HCT116 (cell line): ENCODE measurements at regions not wholly inside any gene's neighbourhood (a gene's known extent, or its start where the extent isn't known, plus 50 kb on each side); places are given as distances from the start of the nearest gene placed in this dataset.
A peak's percentile ranks its signal among the peaks of the same experiment; 100 is the strongest.

ENCODE experiments used
- ATAC-seq: fragments of 200-7000 bp; cut with Tn5 transposase; 2 replicates; pipeline ENCODE4 v1.9.1; 2020; ENCODE audit warnings: mild to moderate bottlenecking, moderate library complexity
- BruUV-seq: library from RNA; stranded (reverse); fragments of 400-500 nt; replicated peaks from 2 replicates; lab custom pipeline; 2021; lab: Mats Ljungman, UMichigan
- CTCF ChIA-PET: fragments of 300-600 bp; sonication (Branson Sonifier 250); formaldehyde crosslinking; loops from one replicate; lab custom pipeline; 2021; ENCODE audit warnings: antibody characterized with exemption; lab: Charles Lee
- POLR2A ChIA-PET: fragments of 300-600, 350-600 bp; sonication (Branson Sonifier 250); formaldehyde crosslinking; loops from one replicate; lab custom pipeline; 2021; ENCODE audit warnings: antibody characterized with exemption; lab: Charles Lee
- RAD21 ChIA-PET, 2 experiments: fragments of 300-600 bp; sonication (Branson Sonifier 250); formaldehyde crosslinking; loops; one replicate each; lab custom pipeline; 2023; ENCODE audit warnings: low total read pairs in 2 of 2; ENCODE audit not compliant: uncharacterized antibody in 2 of 2, unreplicated experiment in 2 of 2, low non-redundant PET in 1 of 2; lab: Charles Lee
- DNase-seq: peaks from one replicate; pipeline ENCODE4 v3.0.0-alpha.2; 2010; ENCODE audit warnings: low read depth, low spot score
- H2AFZ ChIP-seq: fragments of 200-600 bp; shearing (Covaris generic), sonication (generic); 2 replicates; pipeline ENCODE4 v1.6.1; 2017; ENCODE audit warnings: low read depth, mixed run types, mixed read lengths, antibody characterized with exemption, low read length; ENCODE audit not compliant: poor library complexity, severe bottlenecking
- H3K27ac ChIP-seq: 2 replicates; pipeline ENCODE4 v1.5.1; 2012; ENCODE audit warnings: low read depth, low read length
- H3K27me3 ChIP-seq: fragments of 200-600 bp; sonication (generic); 2 replicates; pipeline ENCODE4 v1.6.1; 2016; ENCODE audit warnings: mixed run types, low read length, mixed read lengths; ENCODE audit not compliant: insufficient read depth
- H3K36me3 ChIP-seq, 2 experiments: fragments of 200-500 bp in 1 of 2; fragments of 200-600 bp in 1 of 2; sonication (Bioruptor generic) in 1 of 2; sonication (generic) in 1 of 2; 2 replicates each; pipeline versions ENCODE4 v1.5.1 to v1.6.1; 2014 to 2016; ENCODE audit warnings: low read length in 2 of 2, inconsistent platforms in 1 of 2, mixed read lengths in 1 of 2, mixed run types in 1 of 2; ENCODE audit not compliant: insufficient read depth in 2 of 2, control insufficient read depth in 1 of 2
- H3K4me1 ChIP-seq, 2 experiments: fragments of 200-600 bp in 1 of 2; sonication (generic) in 1 of 2; 2 replicates each; pipeline versions ENCODE4 v1.5.1 to v1.6.1; 2012 to 2017; ENCODE audit warnings: low read length in 2 of 2, inconsistent platforms in 1 of 2, mild to moderate bottlenecking in 1 of 2, mixed read lengths in 1 of 2, mixed run types in 1 of 2, moderate library complexity in 1 of 2; ENCODE audit not compliant: insufficient read depth in 2 of 2, control insufficient read depth in 1 of 2
- H3K4me2 ChIP-seq: fragments of 200-600 bp; sonication (generic); 2 replicates; pipeline ENCODE4 v1.6.1; 2017; ENCODE audit warnings: mixed run types, low read length, mixed read lengths
- H3K4me3 ChIP-seq, 2 experiments: fragments of 200-600 bp in 1 of 2; sonication (generic) in 1 of 2; replicated peaks in 1 of 2; 2 replicates each; pipeline ENCODE4 v1.5.1; 2011 to 2016; ENCODE audit warnings: low read length in 2 of 2, control low read depth in 1 of 2, low read depth in 1 of 2, mild to moderate bottlenecking in 1 of 2, mixed read lengths in 1 of 2, mixed run types in 1 of 2
- H3K79me2 ChIP-seq: fragments of 200-600 bp; sonication (generic); 2 replicates; pipeline ENCODE4 v1.6.1; 2017; ENCODE audit warnings: mild to moderate bottlenecking, mixed run types, low read length, moderate library complexity, mixed read lengths; ENCODE audit not compliant: insufficient read depth
- H3K9ac ChIP-seq: fragments of 200-600 bp; sonication (generic); 2 replicates; pipeline ENCODE4 v1.6.1; 2016; ENCODE audit warnings: low read length, mixed read lengths
- H3K9me2 ChIP-seq: fragments of 200-600 bp; sonication (generic), shearing (Covaris generic); 2 replicates; pipeline ENCODE4 v1.6.1; 2017; ENCODE audit warnings: mixed run types, mild to moderate bottlenecking, moderate library complexity; ENCODE audit not compliant: insufficient read depth
- H3K9me3 ChIP-seq, 2 experiments: fragments of 200-500 bp in 1 of 2; fragments of 200-600 bp in 1 of 2; sonication (Bioruptor generic) in 1 of 2; sonication (generic) in 1 of 2; 2 replicates each; pipeline ENCODE4 v1.6.1; 2014 to 2017; ENCODE audit warnings: low read length in 2 of 2, mixed read lengths in 2 of 2, inconsistent platforms in 1 of 2, low read depth in 1 of 2, mild to moderate bottlenecking in 1 of 2, mixed run types in 1 of 2, moderate library complexity in 1 of 2; ENCODE audit not compliant: control insufficient read depth in 1 of 2, insufficient read depth in 1 of 2
- H4K20me1 ChIP-seq: fragments of 200-600 bp; sonication (generic), shearing (Covaris generic); 2 replicates; pipeline ENCODE4 v1.6.1; 2017; ENCODE audit warnings: mixed run types, mild to moderate bottlenecking, moderate library complexity; ENCODE audit not compliant: insufficient read depth
- ATF3 ChIP-seq: IDR thresholded peaks from 2 replicates; pipeline ENCODE4 v1.6.1; 2012
- CBX3 ChIP-seq: IDR thresholded peaks from 2 replicates; pipeline ENCODE4 v1.6.1; 2012; ENCODE audit warnings: low read depth
- CEBPB ChIP-seq: IDR thresholded peaks from 2 replicates; pipeline ENCODE4 v1.6.1; 2012; ENCODE audit warnings: low read depth
- CTCF ChIP-seq, 3 experiments: fragments of 200-600 bp in 1 of 3; sonication (generic) in 1 of 3; IDR thresholded peaks in 2 of 3; conservative IDR thresholded peaks in 1 of 3; 2 replicates each; pipeline ENCODE4 v1.5.1; 2012 to 2017; ENCODE audit warnings: low read depth in 2 of 3, low read length in 2 of 3, antibody characterized with exemption in 1 of 3, borderline replicate concordance in 1 of 3, control low read depth in 1 of 3, mild to moderate bottlenecking in 1 of 3, mixed read lengths in 1 of 3, mixed run types in 1 of 3, moderate library complexity in 1 of 3; ENCODE audit not compliant: insufficient read depth in 1 of 3
- EGR1 ChIP-seq: IDR thresholded peaks from 2 replicates; pipeline ENCODE4 v1.6.1; 2012; ENCODE audit warnings: low read depth
- FOSL1 ChIP-seq: IDR thresholded peaks from 2 replicates; pipeline ENCODE4 v1.6.1; 2012; ENCODE audit warnings: low read depth
- JUND ChIP-seq: IDR thresholded peaks from 2 replicates; pipeline ENCODE4 v1.6.1; 2012
- RAD21 ChIP-seq: IDR thresholded peaks from 2 replicates; pipeline ENCODE4 v1.6.1; 2012; ENCODE audit warnings: low read depth, mild to moderate bottlenecking
- SP1 ChIP-seq: IDR thresholded peaks from 2 replicates; pipeline ENCODE4 v1.6.1; 2012; ENCODE audit warnings: low read depth
- SRF ChIP-seq: IDR thresholded peaks from 2 replicates; pipeline ENCODE4 v1.6.1; 2012; ENCODE audit warnings: low read depth
- TCF7L2 ChIP-seq: IDR thresholded peaks from 2 replicates; pipeline ENCODE4 v1.7.0; 2011; ENCODE audit warnings: borderline replicate concordance, inconsistent platforms; ENCODE audit not compliant: insufficient read depth, insufficient read length; ENCODE audit errors: extremely low read depth
- YY1 ChIP-seq: IDR thresholded peaks from 2 replicates; pipeline ENCODE4 v1.6.1; 2011; ENCODE audit warnings: low read length, low read depth, moderate library complexity, mild to moderate bottlenecking; ENCODE audit not compliant: insufficient replicate concordance; ENCODE audit errors: extremely low read depth
- ZBTB33 ChIP-seq: IDR thresholded peaks from 2 replicates; pipeline ENCODE4 v1.6.1; 2011; ENCODE audit warnings: mild to moderate bottlenecking, low read length, moderate library complexity; ENCODE audit not compliant: insufficient replicate concordance; ENCODE audit errors: extremely low read depth
- ZFX ChIP-seq: fragments of 450-650 bp; IDR thresholded peaks from 2 replicates; pipeline ENCODE4 v1.6.1; 2017
- intact Hi-C: fragments of 100-400 bp; cut with micrococcal nuclease; formaldehyde crosslinking; loops from 2 replicates; pipeline ENCODE4 v1.10.0; 2022

- ChIA-PET RAD21 (no interaction called here), CTCF (interaction anchor here (0.8 to 3.3 kb wide), 6 partner anchors 236 to 359 kb away, joined by 3 to 15 read pairs (median 4); no protein-coding TSS in a partner anchor), POLR2A (no interaction called here)
- H3K27ac ChIP-seq = no peak overlapping the region
- H3K9me3 ChIP-seq = no peaks in the 10 kb centered on the region
- no TSS peak for BruUV-seq
- no peaks in the 10 kb centered on the region for H3K79me2 ChIP-seq
- H3K36me3 ChIP-seq = no peaks in the 10 kb centered on the region
- intact Hi-C loops = loop anchor here (1.0 to 2.0 kb wide), 2 partner anchors 248 to 337 kb away; no protein-coding TSS in a partner anchor
- no peaks in the 10 kb centered on the region for H3K9me2 ChIP-seq
- no peak overlapping the region for H3K4me2 ChIP-seq
- no peaks in the 10 kb centered on the region for H4K20me1 ChIP-seq
- TF ChIP-seq TCF7L2 = no peak
- peak; percentile 70 for TF ChIP-seq RAD21
- TF ChIP-seq JUND = no peak
- TF ChIP-seq CBX3 = no peak
- no peak for TF ChIP-seq ZFX
- no peak for TF ChIP-seq SP1
- TF ChIP-seq ATF3 = no peak
- TF ChIP-seq SRF = no peak
- no peak for TF ChIP-seq ZBTB33
- TF ChIP-seq YY1 = no peak
- TF ChIP-seq EGR1 = no peak
- peak; percentile 22 to 59 (median 46); a peak in 4 of 6 replicates for TF ChIP-seq CTCF (IDR thresholded peaks at IDR 0.05 in 2 of 3, conservative IDR thresholded peaks at IDR 0.05 in 1 of 3; ENCODE audit: borderline replicate concordance in 1 of 3, insufficient read depth in 1 of 3, low read depth in 2 of 3, low read length in 2 of 3)
- TF ChIP-seq CEBPB = no peak
- TF ChIP-seq FOSL1 = no peak
- H3K27me3 ChIP-seq = no peaks in the 10 kb centered on the region
- no peak overlapping the region for H3K4me3 ChIP-seq
- ATAC-seq (no peak), DNase-seq (no peak)
- H3K4me1 ChIP-seq = no peaks in the 10 kb centered on the region
- H3K9ac ChIP-seq = no peak overlapping the region
- H2AFZ ChIP-seq = no peak overlapping the region
Observed at GRCh38 chr10:123380491-123381085, 226.4 kb downstream of the BUB3 start.
